ENCODE measurements at regions not wholly inside any gene's neighbourhood (a gene's known extent, or its start where the extent isn't known, plus 50 kb on each side); places are given as distances from the start of the nearest gene placed in this dataset.

DNA sequence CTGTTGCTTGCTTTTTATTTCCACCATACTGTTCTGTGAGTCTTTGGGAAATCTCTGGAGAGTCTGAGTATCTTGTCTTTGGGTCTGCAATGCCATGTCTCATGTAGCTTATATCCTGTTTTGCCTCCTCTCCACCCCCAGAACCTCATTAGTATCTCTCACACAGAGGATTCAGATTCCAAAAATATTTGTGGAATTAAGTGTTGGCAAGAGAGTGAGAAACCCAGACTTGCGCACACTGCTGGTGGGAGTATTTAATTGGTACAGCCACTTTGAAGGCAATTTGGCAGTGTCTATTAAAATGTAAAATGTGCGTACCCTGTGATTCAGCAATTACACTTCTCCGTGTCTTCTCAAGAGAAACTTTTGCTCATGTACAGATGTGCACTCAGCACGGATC, 68.6 kb downstream of the ZNF621 start:
- no peak for DNase-seq (ENCODE audit: low read depth in 2 of 2)

DNA sequence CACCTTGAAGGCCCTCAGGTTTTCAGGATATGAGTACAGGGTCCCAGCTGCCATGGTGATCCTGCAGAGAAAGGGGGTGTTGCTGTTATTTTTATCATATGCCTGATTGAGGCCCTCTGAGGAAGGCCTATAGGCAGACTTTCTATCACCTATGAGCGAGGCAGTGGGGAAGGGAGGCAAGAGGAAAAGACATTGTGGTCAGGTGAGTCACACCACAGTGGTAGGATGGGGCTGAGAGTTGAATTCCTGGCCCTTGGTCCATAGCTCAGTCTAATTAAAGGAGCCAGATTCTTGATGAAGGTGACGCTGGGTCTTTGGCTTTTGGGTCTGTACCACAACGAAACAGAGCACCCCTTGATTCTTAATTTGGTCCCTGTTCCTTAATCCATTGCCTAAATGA, 72.7 kb downstream of the ZNF621 start:
- no peak for DNase-seq (ENCODE audit: low read depth in 2 of 2)

DNA sequence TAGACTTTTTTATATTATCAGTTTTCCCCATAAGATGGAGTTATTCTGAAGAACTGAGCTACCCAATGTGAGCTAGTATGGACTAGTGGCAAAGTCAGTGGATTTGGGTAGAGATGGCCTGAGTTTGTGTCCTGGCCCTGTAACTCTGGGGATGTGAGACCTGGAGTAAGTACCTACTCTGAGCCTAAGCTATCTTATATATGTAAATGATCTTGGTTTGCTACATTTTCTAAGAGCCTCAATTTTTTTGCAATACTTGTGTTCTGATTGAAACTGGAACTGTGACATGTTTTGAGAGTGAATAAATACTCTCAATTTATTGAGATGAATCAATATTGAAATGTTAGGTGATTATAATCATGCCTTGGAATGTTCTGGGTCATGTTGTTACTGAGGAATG, 73.6 kb downstream of the ZNF621 start:
- DNase-seq (ENCODE audit: low read depth in 2 of 2): no peak

DNA sequence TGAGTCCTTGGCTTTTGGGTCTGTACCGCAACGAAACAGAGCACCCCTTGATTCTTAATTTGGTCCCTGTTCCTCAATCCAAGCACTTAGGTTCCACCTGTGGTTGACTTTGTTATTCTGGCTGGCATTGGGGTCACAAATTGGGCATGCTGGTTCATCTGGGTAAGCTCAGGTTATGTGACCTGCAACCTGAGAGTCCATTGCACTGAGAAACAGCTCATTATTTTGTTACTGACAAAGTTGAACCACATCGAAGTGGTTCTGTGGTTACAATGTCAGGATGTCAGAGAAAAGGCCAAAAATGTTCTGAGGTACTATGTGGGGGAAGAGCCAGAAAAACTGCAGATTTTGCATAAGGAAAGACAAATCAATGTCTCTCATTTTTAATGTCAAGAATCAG, 74.2 kb downstream of the ZNF621 start:
- DNase-seq (ENCODE audit: low read depth in 2 of 2): no peak

DNA sequence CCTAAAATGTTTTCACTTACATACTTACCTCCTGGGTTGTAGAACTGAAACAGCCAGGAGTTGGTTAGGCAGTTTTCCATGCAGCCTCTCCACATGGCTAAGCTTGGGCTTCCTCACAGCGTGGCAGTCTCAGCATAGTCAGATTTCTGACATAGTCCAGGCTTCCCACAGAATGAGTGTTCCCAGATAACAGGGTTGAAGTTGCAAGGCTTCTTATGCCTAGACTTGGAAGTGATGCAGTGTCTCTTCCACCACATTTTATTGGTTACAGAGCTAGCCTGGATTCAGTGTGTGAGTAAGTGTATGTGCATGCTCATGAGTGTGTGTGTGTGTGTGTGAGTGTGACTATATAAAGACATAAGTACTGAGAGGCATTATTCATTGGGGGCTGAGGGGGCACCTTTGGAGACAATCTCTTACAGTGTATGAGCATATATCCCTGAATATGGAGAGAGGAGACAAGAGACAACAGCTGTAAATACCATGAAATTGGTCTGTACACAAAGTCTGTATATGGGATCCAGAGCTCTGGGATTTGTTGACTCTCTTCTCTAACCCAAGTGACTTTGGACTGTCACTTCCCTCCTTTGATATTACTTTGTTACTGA, 78.1 kb downstream of the ZNF621 start:
- DNase-seq (ENCODE audit: low read depth in 2 of 2): no peak

DNA sequence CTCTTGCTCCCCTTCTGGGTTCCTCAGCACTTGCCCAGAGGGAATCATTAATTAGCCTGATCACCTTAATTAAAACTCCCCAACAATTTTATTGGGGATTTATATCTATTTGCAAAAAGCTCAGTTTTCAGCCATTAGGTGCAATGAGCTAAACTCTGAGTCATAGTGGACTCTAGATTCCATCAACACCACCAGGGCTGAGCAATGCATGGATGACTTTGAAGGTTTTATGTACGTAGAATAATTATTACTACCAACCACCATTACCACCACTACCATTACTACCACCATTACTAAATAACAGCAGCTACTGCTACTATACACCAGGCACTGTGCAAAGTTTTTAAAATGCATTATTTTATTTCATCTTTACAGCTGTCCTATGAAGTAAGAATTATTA, 81.2 kb downstream of the ZNF621 start:
- no peak for DNase-seq (ENCODE audit: low read depth in 2 of 2)

DNA sequence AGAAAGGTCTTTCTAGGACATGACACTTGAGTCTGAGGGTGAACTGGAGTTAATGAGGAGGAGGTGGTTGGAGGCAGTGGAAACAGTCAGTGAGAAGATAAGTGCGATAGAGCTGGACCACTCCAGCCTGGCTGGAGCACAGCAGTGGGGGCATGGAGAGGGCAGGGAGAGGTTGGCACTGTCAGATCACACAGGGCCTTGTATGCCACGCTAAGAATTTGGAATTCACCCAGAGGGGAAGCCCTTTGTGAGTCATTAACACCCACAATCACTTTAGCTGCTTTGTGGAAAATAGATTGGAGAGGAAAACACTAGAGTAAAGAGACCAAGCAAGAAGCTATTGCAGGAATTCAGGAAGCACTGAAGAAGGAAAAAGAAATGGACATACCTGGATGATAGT, 83.3 kb downstream of the ZNF621 start:
- no peak for DNase-seq (ENCODE audit: low read depth in 2 of 2)

DNA sequence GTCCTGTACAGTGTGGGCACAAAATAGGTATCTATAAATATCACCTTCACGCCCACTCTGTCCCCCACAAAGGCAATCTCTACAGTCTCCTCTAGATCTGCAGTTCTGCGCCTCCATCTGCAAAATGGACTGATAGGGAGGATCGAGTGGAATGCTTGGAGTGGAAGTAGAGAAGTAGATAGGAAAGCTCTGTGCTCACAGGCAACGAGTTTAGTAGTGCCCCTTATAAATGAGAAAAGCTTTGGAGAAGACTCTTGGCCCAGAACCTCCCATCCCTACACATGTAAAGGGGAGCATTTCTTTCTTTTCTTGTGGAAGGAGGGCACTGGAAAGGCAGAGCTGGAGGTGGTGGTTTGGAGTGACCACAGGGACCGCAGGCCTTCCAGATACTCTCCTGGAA, 88.5 kb downstream of the ZNF621 start:
- DNase-seq (ENCODE audit: low read depth in 2 of 2): no peak

DNA sequence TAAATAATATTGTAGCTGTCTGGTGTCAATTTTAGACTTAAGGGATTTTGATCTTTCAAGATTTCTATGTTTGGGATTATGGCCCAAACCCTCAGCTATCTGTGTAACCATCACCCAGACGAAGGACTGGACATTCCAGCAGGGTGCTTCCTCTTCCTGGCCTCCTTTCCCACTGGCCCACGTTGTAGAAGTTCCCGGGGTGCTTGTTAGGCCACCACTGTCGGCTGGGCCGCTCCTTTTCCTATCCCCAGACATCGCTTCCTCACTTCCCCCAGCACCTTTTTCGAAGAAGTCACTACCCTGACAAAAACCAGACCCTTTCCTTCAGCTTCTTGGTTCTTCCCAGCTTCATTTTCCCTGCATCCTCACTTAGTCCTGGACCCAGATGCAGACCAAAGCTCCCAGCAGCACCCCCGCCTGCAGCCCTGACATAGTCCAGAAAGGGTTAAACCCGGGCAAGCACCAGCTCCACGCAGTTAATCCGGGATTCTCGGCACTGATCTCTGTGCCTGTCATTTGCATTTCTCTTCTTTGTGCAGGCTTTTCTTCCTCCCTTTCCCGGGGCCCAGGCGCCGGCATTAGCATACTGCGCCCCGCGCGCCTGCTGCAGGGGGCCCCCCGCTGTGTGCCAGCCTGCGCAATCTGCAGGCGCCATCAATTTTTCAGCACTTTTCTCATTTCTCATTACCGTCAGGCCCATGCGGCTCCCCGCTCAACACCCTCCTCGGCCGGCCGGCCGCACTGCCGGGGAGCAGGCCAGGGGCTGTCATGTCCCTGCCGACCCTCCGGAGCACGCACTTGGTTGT, 90.6 kb downstream of the ZNF621 start:
- no peak for DNase-seq (ENCODE audit: low read depth in 2 of 2)

DNA sequence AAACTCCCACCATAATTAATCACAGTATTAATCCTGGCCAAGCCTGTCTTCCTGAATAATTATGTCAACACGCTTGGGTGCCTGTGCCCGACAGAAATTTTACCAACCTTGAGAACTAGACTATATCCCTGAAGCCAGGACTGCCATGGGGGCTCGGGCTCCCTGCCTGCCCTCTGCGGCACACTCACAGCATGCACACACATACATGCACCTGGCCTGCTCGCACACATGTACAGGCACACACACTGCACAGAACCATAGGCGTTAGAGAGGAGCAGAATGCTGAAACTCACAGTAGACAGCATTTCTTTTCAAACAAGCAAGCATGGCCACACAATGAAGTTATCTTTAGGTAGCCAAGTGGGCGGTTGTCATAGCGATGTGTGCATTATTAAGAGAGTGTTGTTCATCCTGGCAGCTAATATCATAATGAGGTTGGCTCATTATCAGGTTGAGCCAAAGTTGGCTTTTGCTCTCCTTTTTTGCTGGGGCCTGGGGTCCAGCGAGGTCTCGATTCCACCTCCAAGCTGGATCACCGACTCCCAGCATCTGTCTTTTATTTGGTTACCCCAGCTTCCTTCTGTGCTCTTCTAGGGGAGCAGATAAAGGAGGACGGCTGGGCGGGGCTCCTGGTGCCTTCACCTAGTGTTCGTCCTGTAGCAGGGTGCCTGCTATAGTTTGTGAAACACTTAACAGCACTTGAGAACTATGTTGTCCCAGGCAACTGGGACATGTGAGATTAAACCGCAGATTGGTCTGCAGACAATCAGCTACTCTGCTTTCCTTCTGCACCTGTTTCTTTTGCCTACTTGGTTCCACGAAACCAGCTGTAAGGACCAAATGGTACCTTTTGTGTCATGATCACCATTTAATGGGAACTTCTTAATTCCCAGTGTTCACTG, 91.4 kb downstream of the ZNF621 start:
- no peak for DNase-seq (ENCODE audit: low read depth in 2 of 2)

DNA sequence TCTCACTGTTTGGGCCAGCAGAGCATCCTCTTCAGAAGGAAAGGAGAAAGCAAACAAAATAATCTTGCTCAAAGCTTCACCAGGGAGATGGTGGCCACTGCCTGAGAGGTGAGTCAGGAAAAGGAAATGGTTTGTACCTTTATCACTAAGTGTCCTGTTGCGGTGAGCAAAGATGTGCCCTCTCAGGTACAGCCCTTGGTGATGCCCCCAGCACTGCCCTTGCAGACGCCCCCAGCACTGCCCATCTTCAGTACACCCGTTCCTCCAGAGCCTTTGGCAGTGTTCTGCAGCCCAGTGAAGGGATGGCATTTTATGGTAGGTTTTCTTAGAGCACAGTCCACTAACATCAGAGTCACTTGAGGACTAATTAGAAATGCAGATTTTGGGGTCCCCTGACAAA, 92.3 kb downstream of the ZNF621 start:
- DNase-seq (ENCODE audit: low read depth in 2 of 2): no peak

DNA sequence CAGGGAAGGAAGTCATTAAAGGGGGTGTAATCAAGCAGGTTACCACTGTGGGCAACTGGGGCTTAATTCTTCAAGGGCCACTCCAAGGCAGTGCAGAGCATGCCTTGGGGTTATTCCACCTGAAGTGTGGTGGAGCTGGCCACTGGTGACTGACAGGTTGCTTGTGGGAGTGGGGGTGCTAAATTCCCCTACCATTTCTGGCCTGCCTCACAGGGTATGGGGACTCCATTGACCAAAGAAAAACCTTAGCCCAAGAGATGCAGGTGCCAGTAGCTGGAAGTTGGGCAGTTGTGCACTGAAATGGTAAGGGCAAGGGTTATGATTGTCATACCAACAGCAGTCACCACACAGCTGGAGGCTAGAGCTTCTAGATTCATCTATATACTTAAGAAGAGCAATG, 93.4 kb downstream of the ZNF621 start:
- no peak for DNase-seq (ENCODE audit: low read depth in 2 of 2)

DNA sequence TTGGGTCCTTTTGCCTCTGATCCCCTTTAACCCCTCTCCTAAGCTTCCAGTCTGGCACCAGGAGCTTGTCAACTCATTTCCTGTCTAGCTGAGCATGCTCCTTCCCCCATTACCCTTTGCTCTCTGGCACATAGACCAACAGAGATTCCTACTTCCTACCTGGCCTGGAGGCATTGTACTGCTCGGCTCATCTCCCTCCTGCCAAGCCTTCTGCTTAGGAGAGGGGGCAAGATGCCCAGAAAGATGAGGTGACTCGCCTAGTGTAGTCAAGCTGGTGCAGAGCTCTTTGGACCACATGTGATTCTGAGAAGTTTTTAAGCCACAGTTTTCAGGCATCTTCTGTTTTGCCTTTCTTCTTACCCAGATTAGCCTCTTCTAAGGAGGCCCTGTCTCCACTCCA, 95.4 kb downstream of the ZNF621 start:
- no peak for DNase-seq (ENCODE audit: low read depth in 2 of 2)

DNA sequence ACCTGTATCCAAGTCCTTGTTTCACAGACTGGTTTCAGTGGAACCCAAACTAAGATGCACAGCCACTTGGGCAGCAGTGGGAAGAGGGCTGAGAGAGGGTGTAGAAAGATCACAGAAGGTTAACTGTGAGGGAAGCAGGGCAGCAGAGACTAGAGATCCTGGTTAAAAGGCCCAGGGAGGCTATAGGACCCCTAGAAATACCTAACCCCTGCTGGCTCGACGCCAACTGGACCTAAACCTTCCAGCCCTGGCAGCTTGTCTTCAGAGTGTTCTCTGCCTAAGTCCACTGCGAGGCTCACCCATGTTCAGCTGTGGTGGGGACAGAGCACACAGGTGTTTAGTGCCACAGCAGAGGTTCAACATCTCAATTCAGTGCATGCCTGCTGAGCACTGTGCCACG, 96.5 kb downstream of the ZNF621 start:
- DNase-seq (ENCODE audit: low read depth in 2 of 2): no peak

DNA sequence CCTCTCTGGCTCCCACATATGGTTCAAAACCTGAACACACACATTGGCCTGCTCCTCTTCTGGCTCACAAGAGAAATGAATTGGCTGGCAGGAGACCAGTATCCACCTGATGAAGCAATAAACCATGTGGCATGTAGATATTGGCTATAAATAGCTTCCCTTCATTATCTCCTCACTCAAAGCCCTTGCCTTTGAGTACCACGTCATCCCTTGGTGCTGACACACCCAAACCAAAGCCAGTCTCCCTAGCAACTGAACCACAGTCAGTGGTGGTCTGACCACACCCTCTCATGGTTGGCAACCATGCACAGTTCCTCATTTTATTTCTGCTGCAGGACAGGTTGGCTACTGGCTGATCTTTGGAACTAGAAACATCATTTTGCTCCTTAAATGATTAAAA, 98.8 kb downstream of the ZNF621 start:
- DNase-seq (ENCODE audit: low read depth in 2 of 2): no peak

DNA sequence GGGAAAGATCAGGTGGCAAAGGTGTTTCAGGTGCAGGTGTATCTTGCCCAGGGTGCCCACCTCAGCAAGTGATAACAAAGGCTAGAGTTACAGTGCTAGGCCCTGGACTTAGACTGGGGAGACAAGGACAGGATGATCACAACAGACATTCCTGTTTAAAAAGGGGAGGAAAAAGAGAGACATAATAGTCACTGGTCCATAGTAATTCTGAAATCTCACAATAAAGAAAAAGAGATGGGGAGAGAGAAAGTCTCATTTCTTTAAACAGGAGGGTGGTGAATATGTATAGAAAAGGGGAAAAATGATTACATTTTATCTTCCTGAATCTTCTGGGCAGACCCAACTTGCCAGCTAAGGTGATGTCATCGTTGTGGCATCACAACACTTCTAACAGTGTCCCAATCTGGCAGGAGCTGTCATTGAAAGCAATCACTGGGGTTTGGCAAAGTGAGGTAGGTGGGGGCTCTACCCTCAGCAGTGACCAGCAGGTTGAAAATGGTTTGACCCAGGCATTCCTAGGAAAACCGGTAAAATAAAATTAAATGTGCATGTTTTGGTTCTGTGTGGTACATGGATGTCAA, 99.5 kb downstream of the ZNF621 start:
- DNase-seq (ENCODE audit: low read depth in 2 of 2): no peak

DNA sequence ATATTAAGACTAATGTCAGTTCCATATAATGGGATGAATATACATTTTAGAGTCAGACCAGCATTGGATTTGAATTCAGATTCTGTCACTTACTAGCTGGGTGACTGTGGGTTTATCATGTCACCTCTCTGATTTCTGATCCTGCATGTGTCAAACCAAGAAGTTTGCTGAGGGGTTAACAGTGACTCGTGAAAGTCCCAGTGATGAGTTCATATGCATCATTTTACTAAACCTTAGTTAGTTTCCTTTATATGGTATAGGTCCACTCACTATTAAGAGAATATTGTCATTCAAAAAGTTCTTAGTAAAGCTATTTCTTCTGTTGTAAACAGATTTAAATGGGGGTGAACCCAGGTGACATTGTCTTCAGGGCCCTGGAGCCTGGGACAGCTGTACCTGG, 102.3 kb downstream of the ZNF621 start:
- no peak for DNase-seq (ENCODE audit: low read depth in 2 of 2)

DNA sequence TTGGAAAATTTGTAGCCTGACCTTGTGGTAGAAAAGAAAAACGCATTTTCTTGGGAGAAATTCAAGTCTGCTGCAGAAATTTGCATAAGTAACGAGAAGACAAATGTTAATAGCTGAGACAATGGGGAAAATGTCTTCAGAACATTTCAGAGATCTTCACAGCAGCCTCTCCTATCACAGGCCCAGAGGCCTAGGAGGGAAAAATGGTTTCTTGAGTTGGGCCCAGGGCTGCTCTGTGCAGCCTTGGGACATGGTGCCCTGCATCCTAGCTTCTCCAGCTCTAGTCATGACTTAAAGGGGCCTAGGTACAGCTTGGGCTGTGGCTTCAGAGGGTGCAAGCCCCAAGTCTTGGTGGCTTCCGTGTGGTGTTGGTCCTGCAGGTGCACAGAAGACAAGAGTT, 104.2 kb downstream of the ZNF621 start:
- no peak for DNase-seq (ENCODE audit: low read depth in 2 of 2)

DNA sequence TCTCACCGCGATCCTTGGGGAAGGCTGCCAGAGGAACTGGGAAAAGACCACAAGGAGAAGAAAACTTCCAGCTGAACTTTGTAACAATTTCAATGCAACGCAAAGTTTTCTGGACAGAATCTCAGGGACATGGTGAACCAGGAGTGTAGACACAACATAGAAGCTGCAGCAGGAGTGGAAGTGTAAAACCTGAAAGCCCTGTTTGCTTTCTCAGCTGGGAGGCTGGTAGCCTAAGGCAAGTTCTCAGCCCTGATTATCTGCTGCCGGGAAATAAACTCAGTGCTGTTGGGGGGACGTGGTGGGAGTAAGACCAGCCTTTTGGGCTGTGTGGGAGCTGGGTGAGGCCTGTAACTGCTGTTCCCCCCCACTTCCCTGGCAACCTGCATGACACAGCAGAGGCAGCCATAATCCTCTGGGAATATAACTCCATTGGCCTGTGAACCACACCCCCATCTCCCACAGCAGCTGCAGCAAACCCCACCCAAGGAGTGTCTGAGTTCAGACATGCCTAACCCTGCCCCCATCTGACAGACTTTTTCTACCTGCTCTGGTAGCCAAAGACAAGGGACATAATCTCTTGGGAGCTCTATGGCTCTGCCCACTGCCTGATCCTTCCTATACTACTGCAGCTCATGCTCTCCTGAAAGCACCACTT, 106.7 kb downstream of the ZNF621 start:
- DNase-seq (ENCODE audit: low read depth in 2 of 2): no peak

DNA sequence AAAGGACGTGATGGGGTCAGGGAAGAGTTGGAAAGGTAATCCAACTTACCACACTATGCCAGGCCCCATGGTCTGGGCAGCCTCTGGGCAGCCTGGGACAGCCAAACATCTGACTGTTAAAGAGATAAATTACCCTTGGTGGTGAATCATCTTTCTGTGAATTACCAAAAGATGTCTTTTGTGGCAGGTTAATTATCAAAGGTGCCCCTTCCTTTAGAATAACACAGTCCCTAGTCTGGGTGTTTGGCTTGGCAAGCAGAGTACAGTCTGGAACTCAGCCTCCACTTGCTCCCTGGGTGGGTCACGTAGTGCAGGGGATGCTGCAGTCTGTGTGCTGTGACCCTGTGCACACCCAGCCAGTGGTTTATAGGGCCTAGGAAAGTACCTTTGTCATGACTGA, 113.1 kb downstream of the ZNF621 start:
- no peak for DNase-seq (ENCODE audit: low read depth in 2 of 2)

DNA sequence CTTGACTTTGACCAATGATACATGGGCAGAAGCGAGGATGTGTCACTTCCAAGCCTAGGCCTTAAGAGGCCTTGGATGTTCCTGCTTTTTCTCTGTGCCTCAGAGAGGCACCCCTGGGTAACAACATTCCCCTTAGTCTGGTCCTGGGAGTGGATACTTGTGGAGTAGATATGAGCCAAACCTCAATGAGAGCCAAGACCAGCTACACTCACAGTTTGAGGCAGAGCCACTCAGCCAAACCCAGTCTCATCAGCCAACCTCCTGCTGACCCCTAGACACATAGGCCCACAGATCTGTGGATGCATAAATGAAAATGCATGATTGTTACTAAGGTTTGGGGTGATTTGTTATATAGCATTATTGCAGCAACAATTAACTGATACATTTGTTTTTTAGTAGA, 114.2 kb downstream of the ZNF621 start:
- no peak for DNase-seq (ENCODE audit: low read depth in 2 of 2)

DNA sequence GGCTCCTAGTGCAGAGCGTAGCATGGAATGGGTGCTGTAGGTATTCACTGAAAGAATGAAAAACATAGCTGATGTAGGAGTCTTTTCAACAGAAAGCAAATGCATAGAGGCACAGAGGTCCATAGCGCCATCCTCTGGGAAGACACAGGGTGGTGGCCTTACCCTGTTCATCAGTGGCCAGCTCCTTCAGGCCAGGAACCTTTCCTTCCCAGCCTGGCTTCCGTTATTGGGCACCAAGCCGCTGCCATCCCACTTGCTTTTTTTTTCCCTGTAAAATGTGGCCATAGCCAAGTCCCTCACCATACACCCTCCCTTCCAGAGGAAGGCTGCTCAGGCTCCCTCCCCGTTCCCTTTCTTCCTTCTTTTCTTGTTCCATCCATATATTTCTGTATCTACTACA, 118.1 kb downstream of the ZNF621 start:
- no peak for DNase-seq (ENCODE audit: low read depth in 2 of 2)

All from stimulated activated CD4-positive, alpha-beta T cell treated with anti-CD3 and anti-CD28 coated beads, Interleukin-15, amount 100 ng/mL, for 48 hours (primary cell).